ENCODE measurements at regions not wholly inside any gene's neighbourhood (a gene's known extent, or its start where the extent isn't known, plus 50 kb on each side); places are given as distances from the start of the nearest gene placed in this dataset.

DNA sequence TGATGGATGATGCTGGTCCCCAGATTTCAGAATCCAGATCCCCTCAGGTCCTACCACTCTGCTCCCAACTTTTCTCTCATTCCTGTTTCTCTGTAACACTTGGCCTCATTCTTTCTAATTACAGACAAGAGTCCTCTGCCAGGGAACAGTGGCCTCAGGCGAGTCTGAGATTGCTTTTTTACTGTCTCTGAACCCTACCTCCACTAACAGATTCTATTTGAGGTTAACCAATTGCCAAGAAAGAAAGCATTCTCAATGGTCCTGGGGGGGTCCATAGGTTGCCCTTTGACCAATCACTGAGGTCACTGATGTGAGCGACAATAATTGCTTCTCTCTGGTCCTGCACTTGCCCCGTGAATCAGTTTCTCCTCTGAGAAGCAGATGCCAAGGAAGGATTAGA lies 145.2 kb upstream of the TMEM108 start:
- TF ChIP-seq EP300 (IDR thresholded peaks at IDR 0.05) (no peak), POLR2A (IDR thresholded peaks at IDR 0.05) (no peak)
- TF ChIP-seq, protein P1, sequence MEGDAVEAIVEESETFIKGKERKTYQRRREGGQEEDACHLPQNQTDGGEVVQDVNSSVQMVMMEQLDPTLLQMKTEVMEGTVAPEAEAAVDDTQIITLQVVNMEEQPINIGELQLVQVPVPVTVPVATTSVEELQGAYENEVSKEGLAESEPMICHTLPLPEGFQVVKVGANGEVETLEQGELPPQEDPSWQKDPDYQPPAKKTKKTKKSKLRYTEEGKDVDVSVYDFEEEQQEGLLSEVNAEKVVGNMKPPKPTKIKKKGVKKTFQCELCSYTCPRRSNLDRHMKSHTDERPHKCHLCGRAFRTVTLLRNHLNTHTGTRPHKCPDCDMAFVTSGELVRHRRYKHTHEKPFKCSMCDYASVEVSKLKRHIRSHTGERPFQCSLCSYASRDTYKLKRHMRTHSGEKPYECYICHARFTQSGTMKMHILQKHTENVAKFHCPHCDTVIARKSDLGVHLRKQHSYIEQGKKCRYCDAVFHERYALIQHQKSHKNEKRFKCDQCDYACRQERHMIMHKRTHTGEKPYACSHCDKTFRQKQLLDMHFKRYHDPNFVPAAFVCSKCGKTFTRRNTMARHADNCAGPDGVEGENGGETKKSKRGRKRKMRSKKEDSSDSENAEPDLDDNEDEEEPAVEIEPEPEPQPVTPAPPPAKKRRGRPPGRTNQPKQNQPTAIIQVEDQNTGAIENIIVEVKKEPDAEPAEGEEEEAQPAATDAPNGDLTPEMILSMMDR (IDR thresholded peaks at IDR 0.05) = no peak
